ENCODE measurements at regions not wholly inside any gene's neighbourhood (a gene's known extent, or its start where the extent isn't known, plus 50 kb on each side); places are given as distances from the start of the nearest gene placed in this dataset.

- Histone ChIP-seq H4K20me1 (replicated peaks; ENCODE audit: control insufficient read depth, extremely low read depth, insufficient read depth, low read length) (no peaks in the 10 kb centered on the region), H3K9me3 (replicated peaks; ENCODE audit: control insufficient read depth, insufficient read depth, low read length) (no peaks in the 10 kb centered on the region), H3K9me1 (replicated peaks; ENCODE audit: control insufficient read depth, extremely low read depth, insufficient read depth, low read length) (no peaks in the 10 kb centered on the region), H3K4me2 (ENCODE audit: insufficient read depth, low read length) (no peak overlapping the region), H2AFZ (ENCODE audit: low read depth, low read length) (no peak overlapping the region), H3K9ac (replicated peaks; ENCODE audit: extremely low read depth, insufficient read depth, low read length) (no peak overlapping the region), H3K4me1 (ENCODE audit: control insufficient read depth, extremely low read depth, insufficient read depth, low read length) (no peaks in the 10 kb centered on the region), H3K27ac (ENCODE audit: insufficient read depth, low read depth, low read length) (no peak overlapping the region), H3K4me3 (replicated peaks in 1 of 3; ENCODE audit: insufficient read depth in 1 of 3, low read depth in 1 of 3, low read length in 3 of 3) (no peak overlapping the region), H3K36me3 (ENCODE audit: control insufficient read depth in 2 of 2, extremely low read depth in 1 of 2, insufficient read depth in 2 of 2, low read length in 2 of 2) (no peaks in the 10 kb centered on the region), H3K27me3 (ENCODE audit: control insufficient read depth in 2 of 2, insufficient read depth in 2 of 2, low read length in 2 of 2) (no peaks in the 10 kb centered on the region), H3K79me2 (ENCODE audit: control insufficient read depth, insufficient read depth, low read length) (no peaks in the 10 kb centered on the region)
- DNase-seq (ENCODE audit: low read depth, low spot score) (no peak), FAIRE-seq (no peak)
- TF ChIP-seq MYC (IDR thresholded peaks at IDR 0.05; ENCODE audit: low read depth, low read length): no peak
- TF ChIP-seq POLR2AphosphoS5 (IDR thresholded peaks at IDR 0.05; ENCODE audit: insufficient read depth, low read depth, low read length): no peak
- TF ChIP-seq CTCF (IDR thresholded peaks at IDR 0.05; ENCODE audit: extremely low read depth in 1 of 2, insufficient read depth in 1 of 2, low read depth in 1 of 2, low read length in 2 of 2): no peak
- TF ChIP-seq GATA2 (IDR thresholded peaks at IDR 0.05; ENCODE audit: insufficient read depth, insufficient read length, low read depth, low read length): no peak
- TF ChIP-seq FOS (IDR thresholded peaks at IDR 0.05; ENCODE audit: borderline replicate concordance, insufficient read depth, low read length): no peak
- no peak for TF ChIP-seq JUN (IDR thresholded peaks at IDR 0.05; ENCODE audit: borderline replicate concordance, insufficient read depth, insufficient read length, low read depth)
- TF ChIP-seq MAX (IDR thresholded peaks at IDR 0.05; ENCODE audit: insufficient read depth, insufficient read length): no peak
- TF ChIP-seq POLR2A (IDR thresholded peaks at IDR 0.05; ENCODE audit: low read depth, low read length): no peak
- no peak for TF ChIP-seq EZH2 (IDR thresholded peaks at IDR 0.05; ENCODE audit: borderline replicate concordance, low read depth, low read length, severe bottlenecking)
- ChIA-PET CTCF (no interaction called here), POLR2A (no interaction called here)
- dilution Hi-C loops (cut with MboI; ENCODE audit: extremely low pct_ligation_motif_present, low sequenced_read_pairs): no loop called here
- intact Hi-C loops (cut with micrococcal nuclease): no loop called here
- no TSS peak for BruUV-seq (replicated peaks)
These were observed 1381.4 kb upstream of the IGFBP7 start for GRCh38 chr4:58491620-58492019.

Data from endothelial cell of umbilical vein (primary cell).